Endothelial cell of umbilical vein (primary cell): ENCODE measurements at regions not wholly inside any gene's neighbourhood (a gene's known extent, or its start where the extent isn't known, plus 50 kb on each side); places are given as distances from the start of the nearest gene placed in this dataset.

ENCODE experiments used
- BruUV-seq: library from RNA; stranded (reverse); fragments of 400-500 nt; replicated peaks from 2 replicates; lab custom pipeline; 2021; lab: Mats Ljungman, UMichigan
- CTCF ChIA-PET: fragments of 300-600, 350-600 bp; sonication (Branson Sonifier 250); formaldehyde crosslinking; loops from one replicate; lab custom pipeline; 2021; ENCODE audit warnings: antibody characterized with exemption, inconsistent platforms; lab: Charles Lee
- POLR2A ChIA-PET: fragments of 300-600, 350-600 bp; sonication (Branson Sonifier 250); formaldehyde crosslinking; loops from one replicate; lab custom pipeline; 2021; ENCODE audit warnings: antibody characterized with exemption, inconsistent platforms; lab: Charles Lee
- DNase-seq: peaks from one replicate; pipeline ENCODE4 v3.0.0-alpha.2; 2011; ENCODE audit warnings: low read depth, low spot score
- FAIRE-seq: peaks from 2 replicates; lab custom pipeline; 2011; peaks lifted over from hg19 to GRCh38; lab: Jason Lieb, UNC
- H2AFZ ChIP-seq: 2 replicates; pipeline ENCODE4 v1.6.0; 2012; ENCODE audit warnings: low read depth, low read length, control low read depth, inconsistent platforms
- H3K27ac ChIP-seq: 2 replicates; pipeline ENCODE4 v1.5.1; 2011; ENCODE audit warnings: low read depth, mild to moderate bottlenecking, control low read depth, low read length, moderate library complexity; ENCODE audit not compliant: insufficient read depth
- H3K27me3 ChIP-seq, 2 experiments: 2 replicates each; pipeline versions ENCODE4 v1.6.0 to v1.6.1; 2011; ENCODE audit warnings: low read length in 2 of 2, mixed read lengths in 1 of 2; ENCODE audit not compliant: control insufficient read depth in 2 of 2, insufficient read depth in 2 of 2
- H3K36me3 ChIP-seq, 2 experiments: 2 replicates in 1 of 2; 3 replicates in 1 of 2; pipeline ENCODE4 v1.5.1; 2011; ENCODE audit warnings: low read length in 2 of 2, mild to moderate bottlenecking in 1 of 2, moderate library complexity in 1 of 2; ENCODE audit not compliant: control insufficient read depth in 2 of 2, insufficient read depth in 2 of 2; ENCODE audit errors: extremely low read depth in 1 of 2
- H3K4me1 ChIP-seq: 3 replicates; pipeline ENCODE4 v1.5.1; 2011; ENCODE audit warnings: mild to moderate bottlenecking, low read length; ENCODE audit not compliant: control insufficient read depth, insufficient read depth; ENCODE audit errors: extremely low read depth
- H3K4me2 ChIP-seq: 2 replicates; pipeline ENCODE4 v1.6.1; 2011; ENCODE audit warnings: low read length, control low read depth, mixed read lengths; ENCODE audit not compliant: insufficient read depth
- H3K4me3 ChIP-seq, 3 experiments: fragments of 200-600 bp in 1 of 3; sonication (generic), shearing (Covaris generic) in 1 of 3; replicated peaks in 1 of 3; 2 replicates each; pipeline ENCODE4 v1.5.1; 2011 to 2016; ENCODE audit warnings: control low read depth in 3 of 3, low read length in 3 of 3, mild to moderate bottlenecking in 2 of 3, inconsistent platforms in 1 of 3, low read depth in 1 of 3, moderate library complexity in 1 of 3; ENCODE audit not compliant: insufficient read depth in 1 of 3
- H3K79me2 ChIP-seq: 2 replicates; pipeline ENCODE4 v1.6.0; 2012; ENCODE audit warnings: low read length, inconsistent platforms; ENCODE audit not compliant: control insufficient read depth, insufficient read depth
- H3K9ac ChIP-seq: replicated peaks from 2 replicates; pipeline ENCODE3; 2011; ENCODE audit warnings: low read length, control low read depth; ENCODE audit not compliant: insufficient read depth; ENCODE audit errors: extremely low read depth
- H3K9me1 ChIP-seq: replicated peaks from 3 replicates; pipeline ENCODE4 v1.6.0; 2011; ENCODE audit warnings: mild to moderate bottlenecking, low read length; ENCODE audit not compliant: control insufficient read depth, insufficient read depth; ENCODE audit errors: extremely low read depth
- H3K9me3 ChIP-seq: replicated peaks from 2 replicates; pipeline ENCODE4 v1.5.1; 2012; ENCODE audit warnings: low read length, inconsistent platforms; ENCODE audit not compliant: control insufficient read depth, insufficient read depth
- H4K20me1 ChIP-seq: replicated peaks from 2 replicates; pipeline ENCODE3; 2011; ENCODE audit warnings: mild to moderate bottlenecking, low read length; ENCODE audit not compliant: control insufficient read depth, insufficient read depth; ENCODE audit errors: extremely low read depth
- CTCF ChIP-seq, 2 donors: IDR thresholded peaks; 1 replicate in 1 of 2; 2 replicates in 1 of 2; pipeline ENCODE4 v1.5.1; 2011; ENCODE audit warnings: low read length in 2 of 2, mild to moderate bottlenecking in 2 of 2, moderate library complexity in 2 of 2, control low read depth in 1 of 2, inconsistent platforms in 1 of 2, low read depth in 1 of 2; ENCODE audit not compliant: insufficient read depth in 1 of 2; ENCODE audit errors: extremely low read depth in 1 of 2
- EZH2 ChIP-seq: IDR thresholded peaks from 2 replicates; pipeline ENCODE4 v1.6.1; 2012; ENCODE audit warnings: borderline replicate concordance, low read depth, mild to moderate bottlenecking, moderate library complexity, low read length, inconsistent platforms; ENCODE audit not compliant: severe bottlenecking
- FOS ChIP-seq: IDR thresholded peaks from 2 replicates; pipeline ENCODE4 v1.6.1; 2011; ENCODE audit warnings: mild to moderate bottlenecking, low read length, moderate library complexity, borderline replicate concordance; ENCODE audit not compliant: insufficient read depth
- GATA2 ChIP-seq: IDR thresholded peaks from 2 replicates; pipeline ENCODE4 v1.7.0; 2011; ENCODE audit warnings: low read depth, mild to moderate bottlenecking, moderate library complexity, mixed read lengths, low read length; ENCODE audit not compliant: insufficient read length, insufficient read depth
- JUN ChIP-seq: IDR thresholded peaks from 2 replicates; pipeline ENCODE4 v1.6.1; 2011; ENCODE audit warnings: borderline replicate concordance, low read depth; ENCODE audit not compliant: insufficient read length, insufficient read depth
- MAX ChIP-seq: IDR thresholded peaks from 2 replicates; pipeline ENCODE4 v1.6.1; 2011; ENCODE audit not compliant: insufficient read depth, insufficient read length
- MYC ChIP-seq: IDR thresholded peaks from one replicate; pipeline ENCODE4 v1.6.1; 2011; ENCODE audit warnings: mild to moderate bottlenecking, low read depth, low read length
- POLR2A ChIP-seq: IDR thresholded peaks from 2 replicates; pipeline ENCODE4 v1.6.1; 2012; ENCODE audit warnings: low read depth, mild to moderate bottlenecking, control low read depth, low read length
- POLR2AphosphoS5 ChIP-seq: IDR thresholded peaks from 2 replicates; pipeline ENCODE4 v1.6.1; 2012; ENCODE audit warnings: low read depth, mild to moderate bottlenecking, control low read depth, low read length, moderate library complexity; ENCODE audit not compliant: insufficient read depth
- dilution Hi-C: fragments of 300-500 bp; cut with MboI; formaldehyde crosslinking; loops from one replicate; pipeline ENCODE4 v1.15.0; 2019; ENCODE audit warnings: low sequenced_read_pairs; ENCODE audit not compliant: extremely low pct_ligation_motif_present
- intact Hi-C: fragments of 100-400 bp; cut with micrococcal nuclease; formaldehyde crosslinking; loops from one replicate; pipeline ENCODE4 v1.10.0; 2022

GRCh38 chr18:70418546-70419311, 129.9 kb downstream of the SOCS6 start:
- dilution Hi-C loops (no loop called here), intact Hi-C loops (no loop called here)
- Histone ChIP-seq H3K9me3 (no peaks in the 10 kb centered on the region), H3K79me2 (no peaks in the 10 kb centered on the region), H3K27me3 (no peaks in the 10 kb centered on the region), H3K27ac (no peak overlapping the region), H4K20me1 (no peaks in the 10 kb centered on the region), H3K4me2 (no peak overlapping the region), H3K4me3 (no peak overlapping the region), H2AFZ (no peak overlapping the region), H3K9me1 (no peaks in the 10 kb centered on the region), H3K9ac (no peak overlapping the region), H3K4me1 (peaks cover 38% of the 10 kb centered on the region), H3K36me3 (no peaks in the 10 kb centered on the region)
- no TSS peak for BruUV-seq
- FAIRE-seq (no peak), DNase-seq (no peak)
- POLR2A ChIA-PET = interaction anchor here (0.6 kb wide), 1 partner anchor 213 kb away, joined by 3 read pairs; no protein-coding TSS in a partner anchor
- TF ChIP-seq CTCF (IDR thresholded peaks at IDR 0.05; ENCODE audit: extremely low read depth in 1 of 2, insufficient read depth in 1 of 2, low read depth in 1 of 2, low read length in 2 of 2) (no peak), MYC (no peak), POLR2AphosphoS5 (no peak), MAX (no peak), GATA2 (no peak), EZH2 (no peak), POLR2A (no peak), FOS (no peak), JUN (no peak)
- CTCF ChIA-PET = interaction anchor here (1.2 to 2.1 kb wide), 4 partner anchors 9 to 223 kb away, joined by 3 to 12 read pairs (median 6); no protein-coding TSS in a partner anchor
